ENCODE measurements at regions not wholly inside any gene's neighbourhood (a gene's known extent, or its start where the extent isn't known, plus 50 kb on each side); places are given as distances from the start of the nearest gene placed in this dataset.
A peak's percentile ranks its signal among the peaks of the same experiment; 100 is the strongest.

DNA sequence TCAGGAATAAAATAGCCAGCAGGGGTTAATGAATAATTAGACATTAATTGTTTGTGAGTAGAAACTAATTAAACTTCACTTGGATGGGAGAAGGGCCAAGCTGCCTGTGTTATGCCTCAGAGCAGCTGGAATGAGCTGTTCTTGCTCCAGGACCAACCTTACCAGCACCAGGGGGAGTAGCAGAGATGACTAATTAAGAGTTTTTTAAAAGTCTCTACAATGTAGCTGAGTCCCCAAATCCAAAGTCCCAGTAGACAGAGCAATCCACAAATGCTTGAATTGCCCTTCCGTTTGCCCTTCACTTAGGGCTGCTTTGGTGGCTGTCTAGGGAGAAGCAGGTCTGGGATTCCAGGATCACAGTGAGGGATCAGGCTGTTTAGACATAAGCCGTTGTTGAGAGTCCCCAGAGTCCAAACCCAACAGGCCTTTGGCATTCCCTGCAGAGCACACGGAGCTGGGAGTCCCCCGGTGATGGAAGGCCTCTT lies 59.4 kb downstream of the RHOB start (continued):
- TF ChIP-seq, protein P1, sequence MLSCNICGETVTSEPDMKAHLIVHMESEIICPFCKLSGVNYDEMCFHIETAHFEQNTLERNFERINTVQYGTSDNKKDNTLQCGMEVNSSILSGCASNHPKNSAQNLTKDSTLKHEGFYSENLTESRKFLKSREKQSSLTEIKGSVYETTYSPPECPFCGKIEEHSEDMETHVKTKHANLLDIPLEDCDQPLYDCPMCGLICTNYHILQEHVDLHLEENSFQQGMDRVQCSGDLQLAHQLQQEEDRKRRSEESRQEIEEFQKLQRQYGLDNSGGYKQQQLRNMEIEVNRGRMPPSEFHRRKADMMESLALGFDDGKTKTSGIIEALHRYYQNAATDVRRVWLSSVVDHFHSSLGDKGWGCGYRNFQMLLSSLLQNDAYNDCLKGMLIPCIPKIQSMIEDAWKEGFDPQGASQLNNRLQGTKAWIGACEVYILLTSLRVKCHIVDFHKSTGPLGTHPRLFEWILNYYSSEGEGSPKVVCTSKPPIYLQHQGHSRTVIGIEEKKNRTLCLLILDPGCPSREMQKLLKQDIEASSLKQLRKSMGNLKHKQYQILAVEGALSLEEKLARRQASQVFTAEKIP (CRISPR knock-in tag; IDR thresholded peaks at IDR 0.05; ENCODE audit: borderline replicate concordance) = no peak
- TF ChIP-seq, protein P2, sequence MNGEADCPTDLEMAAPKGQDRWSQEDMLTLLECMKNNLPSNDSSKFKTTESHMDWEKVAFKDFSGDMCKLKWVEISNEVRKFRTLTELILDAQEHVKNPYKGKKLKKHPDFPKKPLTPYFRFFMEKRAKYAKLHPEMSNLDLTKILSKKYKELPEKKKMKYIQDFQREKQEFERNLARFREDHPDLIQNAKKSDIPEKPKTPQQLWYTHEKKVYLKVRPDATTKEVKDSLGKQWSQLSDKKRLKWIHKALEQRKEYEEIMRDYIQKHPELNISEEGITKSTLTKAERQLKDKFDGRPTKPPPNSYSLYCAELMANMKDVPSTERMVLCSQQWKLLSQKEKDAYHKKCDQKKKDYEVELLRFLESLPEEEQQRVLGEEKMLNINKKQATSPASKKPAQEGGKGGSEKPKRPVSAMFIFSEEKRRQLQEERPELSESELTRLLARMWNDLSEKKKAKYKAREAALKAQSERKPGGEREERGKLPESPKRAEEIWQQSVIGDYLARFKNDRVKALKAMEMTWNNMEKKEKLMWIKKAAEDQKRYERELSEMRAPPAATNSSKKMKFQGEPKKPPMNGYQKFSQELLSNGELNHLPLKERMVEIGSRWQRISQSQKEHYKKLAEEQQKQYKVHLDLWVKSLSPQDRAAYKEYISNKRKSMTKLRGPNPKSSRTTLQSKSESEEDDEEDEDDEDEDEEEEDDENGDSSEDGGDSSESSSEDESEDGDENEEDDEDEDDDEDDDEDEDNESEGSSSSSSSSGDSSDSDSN (CRISPR knock-in tag; IDR thresholded peaks at IDR 0.05) = peak; percentile 26; the same call in 1 of the 2 replicates
- no peak for TF ChIP-seq NFYB (CRISPR knock-in tag; IDR thresholded peaks at IDR 0.05)
- TF ChIP-seq, protein P3, sequence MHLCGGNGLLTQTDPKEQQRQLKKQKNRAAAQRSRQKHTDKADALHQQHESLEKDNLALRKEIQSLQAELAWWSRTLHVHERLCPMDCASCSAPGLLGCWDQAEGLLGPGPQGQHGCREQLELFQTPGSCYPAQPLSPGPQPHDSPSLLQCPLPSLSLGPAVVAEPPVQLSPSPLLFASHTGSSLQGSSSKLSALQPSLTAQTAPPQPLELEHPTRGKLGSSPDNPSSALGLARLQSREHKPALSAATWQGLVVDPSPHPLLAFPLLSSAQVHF (CRISPR knock-in tag; IDR thresholded peaks at IDR 0.05) = no peak
- TF ChIP-seq FOXK1 (CRISPR knock-in tag; IDR thresholded peaks at IDR 0.05; ENCODE audit: borderline replicate concordance, low read depth) = no peak
- TF ChIP-seq, protein P4, sequence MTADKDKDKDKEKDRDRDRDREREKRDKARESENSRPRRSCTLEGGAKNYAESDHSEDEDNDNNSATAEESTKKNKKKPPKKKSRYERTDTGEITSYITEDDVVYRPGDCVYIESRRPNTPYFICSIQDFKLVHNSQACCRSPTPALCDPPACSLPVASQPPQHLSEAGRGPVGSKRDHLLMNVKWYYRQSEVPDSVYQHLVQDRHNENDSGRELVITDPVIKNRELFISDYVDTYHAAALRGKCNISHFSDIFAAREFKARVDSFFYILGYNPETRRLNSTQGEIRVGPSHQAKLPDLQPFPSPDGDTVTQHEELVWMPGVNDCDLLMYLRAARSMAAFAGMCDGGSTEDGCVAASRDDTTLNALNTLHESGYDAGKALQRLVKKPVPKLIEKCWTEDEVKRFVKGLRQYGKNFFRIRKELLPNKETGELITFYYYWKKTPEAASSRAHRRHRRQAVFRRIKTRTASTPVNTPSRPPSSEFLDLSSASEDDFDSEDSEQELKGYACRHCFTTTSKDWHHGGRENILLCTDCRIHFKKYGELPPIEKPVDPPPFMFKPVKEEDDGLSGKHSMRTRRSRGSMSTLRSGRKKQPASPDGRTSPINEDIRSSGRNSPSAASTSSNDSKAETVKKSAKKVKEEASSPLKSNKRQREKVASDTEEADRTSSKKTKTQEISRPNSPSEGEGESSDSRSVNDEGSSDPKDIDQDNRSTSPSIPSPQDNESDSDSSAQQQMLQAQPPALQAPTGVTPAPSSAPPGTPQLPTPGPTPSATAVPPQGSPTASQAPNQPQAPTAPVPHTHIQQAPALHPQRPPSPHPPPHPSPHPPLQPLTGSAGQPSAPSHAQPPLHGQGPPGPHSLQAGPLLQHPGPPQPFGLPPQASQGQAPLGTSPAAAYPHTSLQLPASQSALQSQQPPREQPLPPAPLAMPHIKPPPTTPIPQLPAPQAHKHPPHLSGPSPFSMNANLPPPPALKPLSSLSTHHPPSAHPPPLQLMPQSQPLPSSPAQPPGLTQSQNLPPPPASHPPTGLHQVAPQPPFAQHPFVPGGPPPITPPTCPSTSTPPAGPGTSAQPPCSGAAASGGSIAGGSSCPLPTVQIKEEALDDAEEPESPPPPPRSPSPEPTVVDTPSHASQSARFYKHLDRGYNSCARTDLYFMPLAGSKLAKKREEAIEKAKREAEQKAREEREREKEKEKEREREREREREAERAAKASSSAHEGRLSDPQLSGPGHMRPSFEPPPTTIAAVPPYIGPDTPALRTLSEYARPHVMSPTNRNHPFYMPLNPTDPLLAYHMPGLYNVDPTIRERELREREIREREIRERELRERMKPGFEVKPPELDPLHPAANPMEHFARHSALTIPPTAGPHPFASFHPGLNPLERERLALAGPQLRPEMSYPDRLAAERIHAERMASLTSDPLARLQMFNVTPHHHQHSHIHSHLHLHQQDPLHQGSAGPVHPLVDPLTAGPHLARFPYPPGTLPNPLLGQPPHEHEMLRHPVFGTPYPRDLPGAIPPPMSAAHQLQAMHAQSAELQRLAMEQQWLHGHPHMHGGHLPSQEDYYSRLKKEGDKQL (CRISPR knock-in tag; IDR thresholded peaks at IDR 0.05; ENCODE audit: low read depth) = no peak
- no peak for TF ChIP-seq MAZ (IDR thresholded peaks at IDR 0.05; ENCODE audit: borderline replicate concordance, low read depth, low read length)
- TF ChIP-seq MAZ (CRISPR knock-in tag; IDR thresholded peaks at IDR 0.05; ENCODE audit: low read depth) = no peak
- TF ChIP-seq, protein P5, sequence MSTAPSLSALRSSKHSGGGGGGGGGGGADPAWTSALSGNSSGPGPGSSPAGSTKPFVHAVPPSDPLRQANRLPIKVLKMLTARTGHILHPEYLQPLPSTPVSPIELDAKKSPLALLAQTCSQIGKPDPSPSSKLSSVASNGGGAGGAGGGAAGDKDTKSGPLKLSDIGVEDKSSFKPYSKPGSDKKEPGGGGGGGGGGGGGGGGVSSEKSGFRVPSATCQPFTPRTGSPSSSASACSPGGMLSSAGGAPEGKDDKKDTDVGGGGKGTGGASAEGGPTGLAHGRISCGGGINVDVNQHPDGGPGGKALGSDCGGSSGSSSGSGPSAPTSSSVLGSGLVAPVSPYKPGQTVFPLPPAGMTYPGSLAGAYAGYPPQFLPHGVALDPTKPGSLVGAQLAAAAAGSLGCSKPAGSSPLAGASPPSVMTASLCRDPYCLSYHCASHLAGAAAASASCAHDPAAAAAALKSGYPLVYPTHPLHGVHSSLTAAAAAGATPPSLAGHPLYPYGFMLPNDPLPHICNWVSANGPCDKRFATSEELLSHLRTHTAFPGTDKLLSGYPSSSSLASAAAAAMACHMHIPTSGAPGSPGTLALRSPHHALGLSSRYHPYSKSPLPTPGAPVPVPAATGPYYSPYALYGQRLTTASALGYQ (CRISPR knock-in tag; IDR thresholded peaks at IDR 0.05) = peak; percentile 27; the same call in 1 of the 2 replicates
- no peak for TF ChIP-seq ZNF256 (CRISPR knock-in tag; conservative IDR thresholded peaks at IDR 0.05)
- TF ChIP-seq MEF2D (CRISPR knock-in tag; IDR thresholded peaks at IDR 0.05) = 0 out of 2 replicates have a peak, but pooled peaks have one; percentile 25
- TF ChIP-seq JARID2 (CRISPR knock-in tag; IDR thresholded peaks at IDR 0.05; ENCODE audit: insufficient replicate concordance) = no peak
- no peak for TF ChIP-seq SP4 (CRISPR knock-in tag; IDR thresholded peaks at IDR 0.05)
- no peak for TF ChIP-seq ZNF160 (CRISPR knock-in tag; IDR thresholded peaks at IDR 0.05)
- TF ChIP-seq, protein P6, sequence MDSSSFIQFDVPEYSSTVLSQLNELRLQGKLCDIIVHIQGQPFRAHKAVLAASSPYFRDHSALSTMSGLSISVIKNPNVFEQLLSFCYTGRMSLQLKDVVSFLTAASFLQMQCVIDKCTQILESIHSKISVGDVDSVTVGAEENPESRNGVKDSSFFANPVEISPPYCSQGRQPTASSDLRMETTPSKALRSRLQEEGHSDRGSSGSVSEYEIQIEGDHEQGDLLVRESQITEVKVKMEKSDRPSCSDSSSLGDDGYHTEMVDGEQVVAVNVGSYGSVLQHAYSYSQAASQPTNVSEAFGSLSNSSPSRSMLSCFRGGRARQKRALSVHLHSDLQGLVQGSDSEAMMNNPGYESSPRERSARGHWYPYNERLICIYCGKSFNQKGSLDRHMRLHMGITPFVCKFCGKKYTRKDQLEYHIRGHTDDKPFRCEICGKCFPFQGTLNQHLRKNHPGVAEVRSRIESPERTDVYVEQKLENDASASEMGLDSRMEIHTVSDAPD (CRISPR knock-in tag; IDR thresholded peaks at IDR 0.05) = no peak
- no peak for TF ChIP-seq JUND (CRISPR knock-in tag; IDR thresholded peaks at IDR 0.05)

All from HepG2 (cell line).